ENCODE measurements at regions not wholly inside any gene's neighbourhood (a gene's known extent, or its start where the extent isn't known, plus 50 kb on each side); places are given as distances from the start of the nearest gene placed in this dataset.

DNA sequence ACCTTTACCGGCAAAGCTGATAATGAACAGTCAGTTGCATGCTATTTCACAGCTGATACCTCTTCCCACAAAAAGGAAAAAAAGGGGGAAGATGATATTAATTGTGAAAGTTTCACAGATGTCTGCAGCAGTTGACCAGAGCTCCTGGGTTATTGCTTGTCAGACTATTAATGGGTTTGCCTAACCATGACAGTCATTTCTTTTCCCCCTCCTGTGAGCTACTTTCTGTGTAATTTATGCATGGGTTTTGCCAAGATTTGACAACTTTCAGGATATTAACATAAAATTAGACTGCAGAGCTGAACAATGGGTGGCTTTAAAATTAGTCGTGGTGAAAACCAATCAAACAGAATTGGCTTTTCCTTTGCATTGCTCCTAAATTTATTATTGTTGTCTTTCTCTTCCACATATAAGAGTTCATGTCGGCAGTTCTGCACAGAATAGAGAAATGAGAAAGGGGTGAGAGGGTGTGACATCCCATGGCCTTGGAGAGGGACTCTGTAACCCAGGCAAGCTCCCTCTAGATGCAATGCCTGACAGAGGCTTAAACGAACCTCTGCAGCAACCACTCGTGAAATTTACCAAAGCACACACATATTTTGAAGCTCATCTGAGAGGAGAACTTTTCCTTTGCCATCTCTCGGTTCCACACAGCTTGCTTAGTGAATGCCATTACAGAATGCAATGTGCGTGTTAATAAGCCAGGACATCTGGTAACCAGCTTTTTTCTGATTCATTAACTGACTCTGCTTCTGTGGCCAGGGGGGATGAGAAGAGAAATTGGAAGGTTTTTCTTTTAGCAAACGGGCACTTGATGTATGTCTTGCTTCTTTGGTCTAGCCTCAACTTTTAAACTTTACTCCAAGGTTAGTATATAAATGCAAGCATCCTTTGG is 82.2 kb upstream of the ITGA4 start:
- no peaks in the 10 kb centered on the region for H3K27me3 ChIP-seq (ENCODE audit: control insufficient read depth in 1 of 2, insufficient read depth in 2 of 2, low read length in 2 of 2)
- POLR2A ChIA-PET: no interaction called here
- TF ChIP-seq ZNF207 (IDR thresholded peaks at IDR 0.05; ENCODE audit: borderline replicate concordance) (no peak), ZFP36L1 (CRISPR knock-in tag; IDR thresholded peaks at IDR 0.05) (no peak), THAP11 (CRISPR knock-in tag; IDR thresholded peaks at IDR 0.05) (no peak), KMT2A (CRISPR knock-in tag; IDR thresholded peaks at IDR 0.05) (no peak)
- TF ChIP-seq, protein P1, sequence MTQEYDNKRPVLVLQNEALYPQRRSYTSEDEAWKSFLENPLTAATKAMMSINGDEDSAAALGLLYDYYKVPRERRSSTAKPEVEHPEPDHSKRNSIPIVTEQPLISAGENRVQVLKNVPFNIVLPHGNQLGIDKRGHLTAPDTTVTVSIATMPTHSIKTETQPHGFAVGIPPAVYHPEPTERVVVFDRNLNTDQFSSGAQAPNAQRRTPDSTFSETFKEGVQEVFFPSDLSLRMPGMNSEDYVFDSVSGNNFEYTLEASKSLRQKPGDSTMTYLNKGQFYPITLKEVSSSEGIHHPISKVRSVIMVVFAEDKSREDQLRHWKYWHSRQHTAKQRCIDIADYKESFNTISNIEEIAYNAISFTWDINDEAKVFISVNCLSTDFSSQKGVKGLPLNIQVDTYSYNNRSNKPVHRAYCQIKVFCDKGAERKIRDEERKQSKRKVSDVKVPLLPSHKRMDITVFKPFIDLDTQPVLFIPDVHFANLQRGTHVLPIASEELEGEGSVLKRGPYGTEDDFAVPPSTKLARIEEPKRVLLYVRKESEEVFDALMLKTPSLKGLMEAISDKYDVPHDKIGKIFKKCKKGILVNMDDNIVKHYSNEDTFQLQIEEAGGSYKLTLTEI (CRISPR knock-in tag; conservative IDR thresholded peaks at IDR 0.05): no peak
- TF ChIP-seq, protein P2, sequence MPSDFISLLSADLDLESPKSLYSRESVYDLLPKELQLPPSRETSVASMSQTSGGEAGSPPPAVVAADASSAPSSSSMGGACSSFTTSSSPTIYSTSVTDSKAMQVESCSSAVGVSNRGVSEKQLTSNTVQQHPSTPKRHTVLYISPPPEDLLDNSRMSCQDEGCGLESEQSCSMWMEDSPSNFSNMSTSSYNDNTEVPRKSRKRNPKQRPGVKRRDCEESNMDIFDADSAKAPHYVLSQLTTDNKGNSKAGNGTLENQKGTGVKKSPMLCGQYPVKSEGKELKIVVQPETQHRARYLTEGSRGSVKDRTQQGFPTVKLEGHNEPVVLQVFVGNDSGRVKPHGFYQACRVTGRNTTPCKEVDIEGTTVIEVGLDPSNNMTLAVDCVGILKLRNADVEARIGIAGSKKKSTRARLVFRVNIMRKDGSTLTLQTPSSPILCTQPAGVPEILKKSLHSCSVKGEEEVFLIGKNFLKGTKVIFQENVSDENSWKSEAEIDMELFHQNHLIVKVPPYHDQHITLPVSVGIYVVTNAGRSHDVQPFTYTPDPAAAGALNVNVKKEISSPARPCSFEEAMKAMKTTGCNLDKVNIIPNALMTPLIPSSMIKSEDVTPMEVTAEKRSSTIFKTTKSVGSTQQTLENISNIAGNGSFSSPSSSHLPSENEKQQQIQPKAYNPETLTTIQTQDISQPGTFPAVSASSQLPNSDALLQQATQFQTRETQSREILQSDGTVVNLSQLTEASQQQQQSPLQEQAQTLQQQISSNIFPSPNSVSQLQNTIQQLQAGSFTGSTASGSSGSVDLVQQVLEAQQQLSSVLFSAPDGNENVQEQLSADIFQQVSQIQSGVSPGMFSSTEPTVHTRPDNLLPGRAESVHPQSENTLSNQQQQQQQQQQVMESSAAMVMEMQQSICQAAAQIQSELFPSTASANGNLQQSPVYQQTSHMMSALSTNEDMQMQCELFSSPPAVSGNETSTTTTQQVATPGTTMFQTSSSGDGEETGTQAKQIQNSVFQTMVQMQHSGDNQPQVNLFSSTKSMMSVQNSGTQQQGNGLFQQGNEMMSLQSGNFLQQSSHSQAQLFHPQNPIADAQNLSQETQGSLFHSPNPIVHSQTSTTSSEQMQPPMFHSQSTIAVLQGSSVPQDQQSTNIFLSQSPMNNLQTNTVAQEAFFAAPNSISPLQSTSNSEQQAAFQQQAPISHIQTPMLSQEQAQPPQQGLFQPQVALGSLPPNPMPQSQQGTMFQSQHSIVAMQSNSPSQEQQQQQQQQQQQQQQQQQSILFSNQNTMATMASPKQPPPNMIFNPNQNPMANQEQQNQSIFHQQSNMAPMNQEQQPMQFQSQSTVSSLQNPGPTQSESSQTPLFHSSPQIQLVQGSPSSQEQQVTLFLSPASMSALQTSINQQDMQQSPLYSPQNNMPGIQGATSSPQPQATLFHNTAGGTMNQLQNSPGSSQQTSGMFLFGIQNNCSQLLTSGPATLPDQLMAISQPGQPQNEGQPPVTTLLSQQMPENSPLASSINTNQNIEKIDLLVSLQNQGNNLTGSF (CRISPR knock-in tag; IDR thresholded peaks at IDR 0.05): no peak
- TF ChIP-seq, protein P3, sequence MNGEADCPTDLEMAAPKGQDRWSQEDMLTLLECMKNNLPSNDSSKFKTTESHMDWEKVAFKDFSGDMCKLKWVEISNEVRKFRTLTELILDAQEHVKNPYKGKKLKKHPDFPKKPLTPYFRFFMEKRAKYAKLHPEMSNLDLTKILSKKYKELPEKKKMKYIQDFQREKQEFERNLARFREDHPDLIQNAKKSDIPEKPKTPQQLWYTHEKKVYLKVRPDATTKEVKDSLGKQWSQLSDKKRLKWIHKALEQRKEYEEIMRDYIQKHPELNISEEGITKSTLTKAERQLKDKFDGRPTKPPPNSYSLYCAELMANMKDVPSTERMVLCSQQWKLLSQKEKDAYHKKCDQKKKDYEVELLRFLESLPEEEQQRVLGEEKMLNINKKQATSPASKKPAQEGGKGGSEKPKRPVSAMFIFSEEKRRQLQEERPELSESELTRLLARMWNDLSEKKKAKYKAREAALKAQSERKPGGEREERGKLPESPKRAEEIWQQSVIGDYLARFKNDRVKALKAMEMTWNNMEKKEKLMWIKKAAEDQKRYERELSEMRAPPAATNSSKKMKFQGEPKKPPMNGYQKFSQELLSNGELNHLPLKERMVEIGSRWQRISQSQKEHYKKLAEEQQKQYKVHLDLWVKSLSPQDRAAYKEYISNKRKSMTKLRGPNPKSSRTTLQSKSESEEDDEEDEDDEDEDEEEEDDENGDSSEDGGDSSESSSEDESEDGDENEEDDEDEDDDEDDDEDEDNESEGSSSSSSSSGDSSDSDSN (CRISPR knock-in tag; IDR thresholded peaks at IDR 0.05): no peak
- DNase-seq (ENCODE audit: low spot score): no peak
- no peak overlapping the region for H3K4me3 ChIP-seq (replicated peaks in 1 of 3; ENCODE audit: insufficient read depth in 1 of 3, low read depth in 2 of 3, low read length in 3 of 3)
- no peak overlapping the region for H3K27ac ChIP-seq (ENCODE audit: extremely low read length, insufficient read depth, low read length)
- H3K4me2 ChIP-seq (ENCODE audit: low read depth, low read length): no peak overlapping the region
- H3K4me1 ChIP-seq (ENCODE audit: insufficient read depth, low read length): no peaks in the 10 kb centered on the region
- intact Hi-C loops (cut with micrococcal nuclease; ENCODE audit: unreplicated experiment): no loop called here
- in situ Hi-C loops (cut with HindIII; ENCODE audit: extremely low pct_ligation_motif_present, low pct_unique_long_range_greater_than_20kb): no loop called here
- no peaks in the 10 kb centered on the region for H4K20me1 ChIP-seq (ENCODE audit: insufficient read depth, low read length)
- no peak for ATAC-seq
- no peaks in the 10 kb centered on the region for H3K79me2 ChIP-seq (ENCODE audit: insufficient read depth, low read length)
- H2AFZ ChIP-seq (ENCODE audit: low read length): no peak overlapping the region
- BruUV-seq (replicated peaks): no TSS peak
- 13% methylated on average over 8 of the region's 8 CpGs for WGBS (ENCODE audit: low lambda C conversion rate)
- CTCF ChIA-PET (ENCODE audit: low intra/inter-chr PET ratio, low total read pairs): no interaction called here
- H3K36me3 ChIP-seq (replicated peaks in 1 of 2; ENCODE audit: control insufficient read depth in 1 of 2, insufficient read depth in 2 of 2, low read length in 2 of 2): no peaks in the 10 kb centered on the region
- no peak overlapping the region for H3K9ac ChIP-seq (ENCODE audit: insufficient read depth, low read depth, low read length)
- no peaks in the 10 kb centered on the region for H3K9me3 ChIP-seq (ENCODE audit: low read length)
- no peak for FAIRE-seq

Data from HepG2 (cell line).